GM18505 (cell line): ENCODE measurements at regions not wholly inside any gene's neighbourhood (a gene's known extent, or its start where the extent isn't known, plus 50 kb on each side); places are given as distances from the start of the nearest gene placed in this dataset.

Experiments
- ATAC-seq: cut with Tn5 transposase; IDR thresholded peaks from one replicate; pipeline ENCODE4 v1.9.1; 2021; ENCODE audit not compliant: unreplicated experiment
- POLR2A ChIP-seq: IDR thresholded peaks from 4 replicates; pipeline ENCODE4 v1.6.1; 2011; ENCODE audit warnings: borderline replicate concordance; ENCODE audit not compliant: insufficient read depth, insufficient read length; ENCODE audit errors: extremely low read depth

DNA sequence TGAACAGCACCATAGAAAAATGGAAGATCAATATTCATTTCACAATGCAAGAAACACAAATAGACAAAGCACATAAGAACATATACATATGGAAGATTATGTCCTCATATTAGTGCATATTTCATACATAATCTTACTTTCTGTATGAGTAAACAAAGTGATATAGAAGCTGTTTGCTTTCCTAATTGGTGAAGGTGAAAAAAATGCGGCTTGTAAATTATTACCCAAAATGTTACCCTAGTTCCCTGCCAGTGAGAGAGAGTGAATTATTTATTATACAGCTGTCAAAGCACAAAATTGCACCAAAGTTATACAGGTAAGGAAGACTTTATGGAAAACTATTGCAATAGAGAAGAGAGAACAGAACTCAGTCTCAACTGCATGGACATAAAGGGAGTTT, 1485.0 kb upstream of the CDH9 start:
- no peak for TF ChIP-seq POLR2A
- no peak for ATAC-seq

DNA sequence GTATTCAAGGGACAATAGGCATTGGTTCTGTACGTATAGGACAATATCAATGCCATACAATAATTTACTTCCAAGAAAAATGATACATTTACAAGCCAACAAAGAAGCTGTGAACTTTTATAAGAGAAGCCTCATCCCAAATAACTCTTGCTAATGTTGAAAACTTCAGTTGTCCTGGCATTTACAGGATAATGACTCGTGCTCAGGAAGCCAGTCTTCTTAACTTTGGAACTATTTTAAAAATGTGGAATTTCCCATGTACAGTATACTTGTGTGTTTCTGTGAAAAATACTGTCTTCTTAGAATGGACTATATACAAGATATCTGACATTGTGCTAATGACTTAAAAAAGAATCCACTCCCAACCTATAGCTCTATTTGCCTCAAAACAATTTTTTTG, 1479.3 kb upstream of the CDH9 start:
- no peak for TF ChIP-seq POLR2A
- no peak for ATAC-seq

GRCh38 chr5:28516722-28517121, 1478.3 kb upstream of the CDH9 start:
- ATAC-seq = no peak
- TF ChIP-seq POLR2A = no peak

DNA sequence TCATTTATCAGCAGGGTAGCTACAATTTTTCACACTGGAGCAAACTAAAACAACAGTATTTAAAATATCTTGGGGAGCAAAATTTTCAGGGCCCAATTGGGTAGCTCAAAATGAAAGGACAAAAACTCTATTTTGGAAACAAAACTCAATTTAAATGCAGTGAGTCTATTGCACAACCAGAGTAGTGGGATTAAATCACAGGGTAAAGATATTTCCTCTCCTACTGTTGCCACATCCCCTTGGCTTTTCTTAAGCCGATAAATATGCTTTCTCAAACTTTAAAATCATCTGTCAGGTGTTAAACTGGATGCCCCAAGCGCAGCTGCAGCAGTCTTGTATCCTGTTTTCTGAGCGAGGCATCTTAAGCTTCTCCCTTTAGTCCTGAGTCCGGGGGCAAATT, 1474.3 kb upstream of the CDH9 start:
- TF ChIP-seq POLR2A = no peak
- ATAC-seq = no peak

DNA sequence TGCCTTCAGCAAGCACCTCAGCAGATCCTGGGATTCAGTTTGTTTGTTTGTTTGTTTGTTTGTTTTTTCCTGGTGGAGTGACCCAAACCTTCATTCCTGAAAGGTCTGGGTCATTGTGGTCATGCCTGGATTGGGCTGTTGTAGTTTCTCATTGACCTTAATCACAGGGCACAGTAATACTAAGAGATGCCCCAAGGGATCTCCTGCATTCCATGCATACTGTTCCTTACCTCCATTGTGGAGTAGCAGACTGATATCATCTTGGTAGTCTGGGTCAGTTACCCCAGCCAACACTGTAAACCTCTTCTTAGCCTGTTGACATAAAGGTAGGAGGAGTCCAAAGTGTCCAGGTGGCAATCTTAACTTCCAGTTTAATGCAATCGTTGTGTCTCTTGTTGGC, 1466.7 kb upstream of the CDH9 start:
- no peak for TF ChIP-seq POLR2A
- no peak for ATAC-seq

GRCh38 chr5:28500511-28500910, 1462.1 kb upstream of the CDH9 start:
- no peak for TF ChIP-seq POLR2A
- ATAC-seq = no peak

DNA sequence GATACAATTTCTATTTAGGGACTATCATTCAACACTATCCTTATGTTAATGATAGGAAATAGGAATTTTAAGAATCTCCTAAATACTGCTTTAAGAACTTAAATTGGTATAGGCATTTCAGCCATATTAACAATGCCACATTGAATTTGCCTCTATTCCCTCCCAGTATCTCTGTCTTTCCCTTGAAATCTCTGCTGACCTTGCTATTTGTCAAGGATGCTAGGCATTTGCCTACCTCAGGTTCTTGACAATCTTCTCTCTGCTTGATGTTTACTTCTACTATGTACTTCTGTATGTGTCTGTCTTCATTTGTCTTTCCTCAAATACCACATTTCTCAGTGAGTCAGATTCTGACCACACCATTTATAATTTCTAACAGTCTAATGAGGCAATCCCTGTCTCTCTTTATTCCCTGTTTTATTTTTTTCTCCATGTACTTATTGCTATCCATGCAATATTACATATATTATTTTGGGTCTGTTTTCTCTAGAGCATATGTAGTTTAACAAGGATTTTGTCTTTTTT, 1461.4 kb upstream of the CDH9 start:
- no peak for TF ChIP-seq POLR2A
- ATAC-seq = no peak

- no peak for TF ChIP-seq POLR2A
- no peak for ATAC-seq
Observed at GRCh38 chr5:28495876-28496275, 1457.5 kb upstream of the CDH9 start.

DNA sequence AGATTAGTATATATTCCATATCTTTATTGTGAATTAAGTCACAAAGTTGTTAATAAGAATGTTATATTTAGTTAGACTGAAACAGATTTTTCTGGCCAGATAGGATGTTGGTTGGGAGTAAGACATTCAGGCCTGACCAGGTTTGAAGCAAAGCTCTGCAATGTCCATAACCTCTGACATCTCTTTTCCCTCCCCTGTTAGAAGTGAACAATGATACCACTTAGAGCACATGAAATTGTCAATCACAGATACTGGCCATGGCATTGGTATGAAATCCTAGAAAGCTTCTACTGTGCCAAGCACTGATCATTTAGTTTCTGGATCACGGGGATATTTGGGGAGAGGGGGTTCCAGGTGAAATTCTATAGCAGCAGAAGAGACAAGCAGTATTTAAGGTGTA, 1455.1 kb upstream of the CDH9 start:
- no peak for ATAC-seq
- no peak for TF ChIP-seq POLR2A

DNA sequence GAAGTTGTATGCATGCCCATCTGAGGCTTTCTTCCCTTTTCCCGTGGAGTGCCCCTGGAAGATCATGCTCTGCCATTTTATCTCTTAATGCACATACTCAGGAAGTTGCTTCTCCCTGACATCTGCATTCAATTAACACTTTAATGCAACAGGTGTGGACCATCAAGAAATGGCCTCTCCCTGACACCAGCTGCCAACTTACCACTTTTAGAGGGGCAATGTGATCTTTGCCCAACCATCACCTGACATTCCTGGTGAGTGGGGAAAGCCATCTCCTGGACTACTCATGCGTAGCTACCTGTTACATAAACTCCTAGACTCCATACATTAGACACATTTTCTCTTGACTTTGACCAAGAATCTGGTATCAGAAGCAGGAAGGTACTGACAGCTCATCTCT, 1450.4 kb upstream of the CDH9 start:
- no peak for TF ChIP-seq POLR2A
- no peak for ATAC-seq

- no peak for ATAC-seq
- TF ChIP-seq POLR2A = no peak
Observed at GRCh38 chr5:28483327-28484025, 1445.1 kb upstream of the CDH9 start.

GRCh38 chr5:28473531-28474107, 1435.2 kb upstream of the CDH9 start:
- no peak for TF ChIP-seq POLR2A
- no peak for ATAC-seq

DNA sequence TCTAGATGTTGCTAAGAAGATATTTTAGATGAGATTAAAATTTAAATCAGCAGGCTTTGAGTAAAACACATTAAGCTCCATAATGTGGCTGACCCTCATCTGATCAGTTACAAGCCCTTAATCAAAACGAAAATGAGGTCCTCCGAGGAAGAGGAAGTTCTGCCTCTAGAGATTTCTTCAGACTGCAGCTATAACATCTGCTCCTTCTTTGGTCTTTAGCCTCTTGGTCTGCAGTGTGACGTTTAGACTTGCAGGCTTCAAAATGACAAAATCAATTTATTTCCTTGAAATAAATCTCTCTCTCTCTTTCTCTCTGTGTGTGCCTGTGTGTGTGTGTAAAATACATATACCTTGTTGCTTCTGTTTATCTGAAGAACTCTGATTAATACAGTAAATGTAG, 1429.8 kb upstream of the CDH9 start:
- no peak for ATAC-seq
- TF ChIP-seq POLR2A = no peak

DNA sequence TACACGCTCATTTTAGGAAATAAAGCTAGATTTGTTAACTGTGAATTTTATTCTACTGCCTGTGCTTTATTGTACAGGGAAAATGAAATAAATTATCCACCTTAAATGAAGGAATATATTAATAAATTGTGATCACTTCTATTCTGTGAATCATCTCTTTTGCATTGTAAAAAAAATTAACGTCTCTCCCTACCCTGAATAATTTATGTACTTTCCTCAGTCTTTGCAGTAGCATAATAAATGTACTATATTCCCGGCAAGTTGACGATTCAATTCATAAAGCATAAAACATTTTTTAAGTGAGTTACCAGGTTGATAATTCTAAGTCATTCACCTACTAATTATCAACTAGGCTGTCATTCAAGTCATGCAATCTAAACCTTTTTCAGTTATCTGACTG, 1425.3 kb upstream of the CDH9 start:
- no peak for TF ChIP-seq POLR2A
- no peak for ATAC-seq

DNA sequence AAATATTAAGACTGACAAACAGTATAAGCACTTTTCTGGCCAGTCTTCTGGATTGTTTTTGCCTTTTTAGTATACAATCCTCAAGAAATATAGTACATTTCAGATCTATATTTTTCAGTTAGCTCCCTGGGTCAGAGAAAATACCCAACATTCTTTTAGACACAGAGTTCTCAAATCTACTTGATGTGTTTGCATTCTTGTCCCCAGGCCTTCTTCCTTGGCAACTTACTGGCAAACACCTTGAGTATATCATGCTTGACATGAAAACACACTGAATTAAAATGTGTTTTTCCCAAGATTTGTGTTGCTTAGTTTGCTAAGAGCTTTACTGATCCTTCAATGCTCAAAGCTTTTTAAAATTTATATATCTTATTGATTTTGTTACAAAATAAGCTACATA, 1413.1 kb upstream of the CDH9 start:
- no peak for TF ChIP-seq POLR2A
- ATAC-seq = no peak

GRCh38 chr5:28450997-28451396, 1412.6 kb upstream of the CDH9 start:
- ATAC-seq = no peak
- no peak for TF ChIP-seq POLR2A

DNA sequence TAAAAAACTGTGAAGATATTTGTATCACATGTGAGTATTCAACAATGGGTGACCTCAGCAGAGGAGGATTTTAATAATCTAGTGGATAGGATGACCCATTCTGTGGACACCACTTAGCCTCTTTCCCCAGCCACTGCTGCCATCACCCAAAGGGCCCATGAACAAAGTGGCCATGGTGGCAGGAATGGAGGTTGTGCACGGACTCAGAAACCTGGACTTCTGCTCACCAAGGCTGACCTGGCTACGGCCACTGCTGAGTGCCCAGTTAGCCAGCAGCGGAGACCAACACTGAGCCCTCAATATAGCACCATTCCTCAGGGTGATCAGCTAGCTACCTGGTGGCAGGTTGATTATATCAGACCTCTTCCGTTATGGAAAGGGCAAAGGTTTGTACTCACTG, 1410.4 kb upstream of the CDH9 start:
- no peak for ATAC-seq
- TF ChIP-seq POLR2A = no peak
